ENCODE measurements at regions not wholly inside any gene's neighbourhood (a gene's known extent, or its start where the extent isn't known, plus 50 kb on each side); places are given as distances from the start of the nearest gene placed in this dataset.

DNA sequence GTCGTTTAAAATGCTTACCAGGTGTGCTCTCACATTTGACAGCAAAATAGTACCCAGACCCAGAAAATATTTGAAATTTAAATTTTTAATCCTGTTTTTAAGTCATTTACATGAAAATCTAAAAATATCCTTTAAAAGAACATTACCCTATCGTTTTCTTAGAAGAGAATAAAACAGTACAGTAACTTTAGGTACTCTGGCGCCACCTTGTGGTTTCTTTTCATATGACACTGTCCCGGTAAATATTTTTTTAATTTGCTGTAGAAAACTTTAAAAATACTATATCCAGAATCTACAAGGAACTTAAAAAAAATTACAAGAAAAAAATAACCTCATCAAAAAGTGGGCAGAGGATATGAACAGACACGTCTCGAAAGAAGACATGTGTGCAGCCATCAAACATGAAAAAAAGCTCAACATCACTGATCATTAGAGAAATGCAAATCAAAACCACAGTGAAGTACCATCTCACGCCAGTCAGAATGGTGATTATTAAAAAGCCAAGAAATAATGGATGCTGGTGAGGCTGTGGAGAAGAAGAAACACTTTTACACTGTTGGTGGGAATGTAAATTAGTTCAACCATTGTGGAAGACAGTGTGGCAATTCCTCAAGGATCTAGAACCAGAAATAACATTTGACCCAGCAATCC, 129.2 kb downstream of the RGS21 start:
- no peak overlapping the region for H3K4me3 ChIP-seq (ENCODE audit: low read depth, low read length)
- TF ChIP-seq, protein P1, sequence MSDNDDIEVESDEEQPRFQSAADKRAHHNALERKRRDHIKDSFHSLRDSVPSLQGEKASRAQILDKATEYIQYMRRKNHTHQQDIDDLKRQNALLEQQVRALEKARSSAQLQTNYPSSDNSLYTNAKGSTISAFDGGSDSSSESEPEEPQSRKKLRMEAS (IDR thresholded peaks at IDR 0.05; ENCODE audit: low read depth, low read length) = no peak
- no peak for TF ChIP-seq POLR2A (IDR thresholded peaks at IDR 0.05; ENCODE audit: extremely low read depth, insufficient read length)
- TF ChIP-seq, protein P2, sequence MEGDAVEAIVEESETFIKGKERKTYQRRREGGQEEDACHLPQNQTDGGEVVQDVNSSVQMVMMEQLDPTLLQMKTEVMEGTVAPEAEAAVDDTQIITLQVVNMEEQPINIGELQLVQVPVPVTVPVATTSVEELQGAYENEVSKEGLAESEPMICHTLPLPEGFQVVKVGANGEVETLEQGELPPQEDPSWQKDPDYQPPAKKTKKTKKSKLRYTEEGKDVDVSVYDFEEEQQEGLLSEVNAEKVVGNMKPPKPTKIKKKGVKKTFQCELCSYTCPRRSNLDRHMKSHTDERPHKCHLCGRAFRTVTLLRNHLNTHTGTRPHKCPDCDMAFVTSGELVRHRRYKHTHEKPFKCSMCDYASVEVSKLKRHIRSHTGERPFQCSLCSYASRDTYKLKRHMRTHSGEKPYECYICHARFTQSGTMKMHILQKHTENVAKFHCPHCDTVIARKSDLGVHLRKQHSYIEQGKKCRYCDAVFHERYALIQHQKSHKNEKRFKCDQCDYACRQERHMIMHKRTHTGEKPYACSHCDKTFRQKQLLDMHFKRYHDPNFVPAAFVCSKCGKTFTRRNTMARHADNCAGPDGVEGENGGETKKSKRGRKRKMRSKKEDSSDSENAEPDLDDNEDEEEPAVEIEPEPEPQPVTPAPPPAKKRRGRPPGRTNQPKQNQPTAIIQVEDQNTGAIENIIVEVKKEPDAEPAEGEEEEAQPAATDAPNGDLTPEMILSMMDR (IDR thresholded peaks at IDR 0.05; ENCODE audit: low read depth, low read length) = peak; percentile 52
- DNase-seq (ENCODE audit: low read depth) = peak; percentile 59

GRCh38 chr1:192448026-192448578, 127.5 kb upstream of the RGS1 start:
- TF ChIP-seq POLR2A (IDR thresholded peaks at IDR 0.05; ENCODE audit: extremely low read depth, insufficient read length) (no peak), MYC (IDR thresholded peaks at IDR 0.05; ENCODE audit: low read depth, low read length) (no peak)
- TF ChIP-seq, protein P2 (IDR thresholded peaks at IDR 0.05; ENCODE audit: low read depth, low read length) = no peak
- TF ChIP-seq, protein P1 (IDR thresholded peaks at IDR 0.05; ENCODE audit: low read depth, low read length) = no peak
- no peak for DNase-seq (ENCODE audit: low read depth)
- no peak overlapping the region for H3K4me3 ChIP-seq (ENCODE audit: low read depth, low read length)

DNA sequence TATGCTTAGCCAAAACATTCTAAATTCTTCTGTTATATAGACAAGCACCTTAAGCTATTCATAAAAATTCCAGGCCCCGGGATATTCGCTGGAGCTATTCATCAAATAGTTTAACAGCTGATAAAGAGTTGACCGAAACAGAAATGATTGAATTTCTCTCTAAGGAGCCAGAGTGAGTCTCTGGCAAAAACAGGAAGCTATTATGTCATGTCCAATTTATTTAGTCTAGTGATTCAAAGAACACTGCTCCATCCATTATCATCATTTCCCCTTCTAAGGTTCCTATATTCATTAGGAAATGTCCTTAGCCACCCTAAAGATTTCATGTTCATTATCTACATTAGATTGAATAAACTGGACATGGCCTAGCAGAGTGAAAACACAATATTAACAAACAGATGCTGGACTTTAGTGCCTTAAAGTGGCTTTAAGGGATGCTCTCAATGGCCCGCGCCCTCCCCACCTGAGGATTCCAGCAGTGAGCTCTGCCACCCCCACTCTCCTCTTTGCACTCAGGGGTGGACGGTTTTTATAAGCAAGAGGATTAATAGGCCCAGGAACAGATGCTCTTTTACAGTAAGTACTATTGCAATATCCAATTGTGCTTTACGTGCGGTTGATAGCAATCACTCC, 122.1 kb upstream of the RGS1 start:
- H3K4me3 ChIP-seq (ENCODE audit: low read depth, low read length) = no peak overlapping the region
- no peak for DNase-seq (ENCODE audit: low read depth)
- no peak for TF ChIP-seq POLR2A (IDR thresholded peaks at IDR 0.05; ENCODE audit: extremely low read depth, insufficient read length)
- TF ChIP-seq, protein P2 (IDR thresholded peaks at IDR 0.05; ENCODE audit: low read depth, low read length) = no peak
- TF ChIP-seq, protein P1 (IDR thresholded peaks at IDR 0.05; ENCODE audit: low read depth, low read length) = no peak
- TF ChIP-seq MYC (IDR thresholded peaks at IDR 0.05; ENCODE audit: low read depth, low read length) = no peak

DNA sequence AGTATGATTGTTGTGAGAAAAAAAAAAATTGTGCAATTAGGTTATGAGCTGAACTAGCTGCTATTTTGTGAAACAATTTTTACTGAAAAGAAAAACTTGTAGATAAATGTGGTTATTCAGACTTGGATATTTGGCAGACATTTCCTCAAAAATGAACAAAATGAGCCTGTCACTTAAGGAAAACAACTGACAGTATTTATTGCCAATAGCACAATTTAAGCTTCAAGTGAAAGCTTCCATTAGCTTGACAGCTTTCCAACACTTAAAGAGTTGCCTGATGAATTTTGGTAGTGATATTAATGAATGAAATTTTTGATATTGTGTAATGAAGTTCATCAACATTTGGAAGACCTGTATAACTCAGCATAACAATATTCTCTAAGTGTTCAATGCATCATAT, 116.1 kb upstream of the RGS1 start:
- H3K4me3 ChIP-seq (ENCODE audit: low read depth, low read length) = no peak overlapping the region
- TF ChIP-seq, protein P2 (IDR thresholded peaks at IDR 0.05; ENCODE audit: low read depth, low read length) = no peak
- TF ChIP-seq POLR2A (IDR thresholded peaks at IDR 0.05; ENCODE audit: extremely low read depth, insufficient read length) = no peak
- TF ChIP-seq MYC (IDR thresholded peaks at IDR 0.05; ENCODE audit: low read depth, low read length) = no peak
- TF ChIP-seq, protein P1 (IDR thresholded peaks at IDR 0.05; ENCODE audit: low read depth, low read length) = no peak
- no peak for DNase-seq (ENCODE audit: low read depth)

- no peak for DNase-seq (ENCODE audit: low read depth)
- TF ChIP-seq, protein P2 (IDR thresholded peaks at IDR 0.05; ENCODE audit: low read depth, low read length) = no peak
- no peak for TF ChIP-seq POLR2A (IDR thresholded peaks at IDR 0.05; ENCODE audit: extremely low read depth, insufficient read length)
- no peak for TF ChIP-seq MYC (IDR thresholded peaks at IDR 0.05; ENCODE audit: low read depth, low read length)
- TF ChIP-seq, protein P1 (IDR thresholded peaks at IDR 0.05; ENCODE audit: low read depth, low read length) = no peak
- H3K4me3 ChIP-seq (ENCODE audit: low read depth, low read length) = no peak overlapping the region
These were observed 113.9 kb upstream of the RGS1 start for GRCh38 chr1:192461684-192462083.

Data from NB4 (cell line).